HK-2 (cell line): ENCODE measurements at regions not wholly inside any gene's neighbourhood (a gene's known extent, or its start where the extent isn't known, plus 50 kb on each side); places are given as distances from the start of the nearest gene placed in this dataset.
"Not testable (repeated sequence)": the region's sequence is repeated elsewhere in the genome, so short reads cannot be mapped to it uniquely, and the experiment has no call there.

Experiments used
- DNase-seq: peaks from one replicate; pipeline ENCODE4 v3.0.0-alpha.2; 2018; ENCODE audit not compliant: unreplicated experiment

- no peak for DNase-seq
Measured at GRCh38 chr13:58495668-58496067, 864.1 kb downstream of the PCDH17 start.

DNA sequence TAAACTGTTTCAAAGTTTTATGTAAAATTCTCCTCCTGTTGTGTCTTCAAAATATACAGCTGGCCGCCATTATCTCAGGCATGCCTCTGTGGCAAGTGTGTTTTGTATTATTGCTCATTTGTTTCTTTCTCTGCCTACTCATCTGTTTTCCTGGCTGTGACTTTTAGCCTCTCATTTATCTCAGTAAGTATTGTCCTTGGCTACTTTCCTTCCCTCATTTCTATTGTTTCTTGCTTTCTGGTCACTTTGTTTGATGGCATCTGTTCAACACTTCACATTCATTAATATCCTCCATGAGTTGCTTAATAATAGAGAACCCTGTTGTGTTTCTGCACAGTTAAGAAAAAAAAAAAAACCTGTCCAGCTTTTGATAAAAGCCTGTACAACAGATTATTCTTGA, 869.4 kb downstream of the PCDH17 start:
- no peak for DNase-seq

GRCh38 chr13:58504202-58504700, 872.7 kb downstream of the PCDH17 start:
- DNase-seq, result not testable (repeated sequence)

- not testable (repeated sequence) for DNase-seq
Measured at GRCh38 chr13:58505262-58505920, 873.8 kb downstream of the PCDH17 start.

DNA sequence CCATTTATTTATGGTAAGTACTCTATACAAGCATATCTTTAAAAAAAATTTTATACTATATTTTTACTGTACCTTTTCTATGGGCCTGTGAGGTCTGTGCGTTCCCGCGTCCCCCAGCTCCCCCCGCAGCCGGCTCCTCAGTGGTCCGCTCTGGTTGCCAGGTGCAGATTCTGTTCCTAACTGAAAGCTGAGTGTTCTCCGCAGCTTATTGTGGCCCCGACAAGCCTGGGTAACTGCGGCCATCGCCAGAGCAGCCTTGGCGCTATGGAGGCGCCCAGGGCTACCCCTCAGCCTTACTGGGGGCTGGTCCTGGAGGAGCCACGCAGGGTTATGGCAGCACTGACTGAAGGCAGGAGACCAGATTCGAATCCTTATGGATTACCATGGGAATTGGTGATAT, 896.8 kb downstream of the PCDH17 start:
- DNase-seq, result no peak

DNA sequence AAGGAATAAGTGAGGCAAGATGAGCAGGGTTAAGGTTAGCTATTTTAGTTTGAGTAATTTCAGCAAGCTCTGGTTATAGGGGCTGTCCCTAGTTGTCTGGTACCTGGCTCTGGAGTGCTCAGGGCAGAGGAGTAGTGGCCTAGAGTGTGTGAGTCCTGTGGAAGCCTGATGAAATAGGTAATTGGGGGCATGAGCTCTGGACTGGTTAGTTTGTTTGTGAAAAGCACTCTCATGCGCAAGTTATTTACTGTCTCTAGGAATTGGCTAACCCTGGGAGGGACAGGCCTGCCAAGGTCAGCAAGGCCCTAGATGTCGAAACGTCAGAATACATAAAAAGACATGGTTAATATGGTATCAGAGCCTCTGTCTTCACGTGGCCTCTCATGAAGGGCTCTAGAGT, 900.1 kb downstream of the PCDH17 start:
- no peak for DNase-seq

DNA sequence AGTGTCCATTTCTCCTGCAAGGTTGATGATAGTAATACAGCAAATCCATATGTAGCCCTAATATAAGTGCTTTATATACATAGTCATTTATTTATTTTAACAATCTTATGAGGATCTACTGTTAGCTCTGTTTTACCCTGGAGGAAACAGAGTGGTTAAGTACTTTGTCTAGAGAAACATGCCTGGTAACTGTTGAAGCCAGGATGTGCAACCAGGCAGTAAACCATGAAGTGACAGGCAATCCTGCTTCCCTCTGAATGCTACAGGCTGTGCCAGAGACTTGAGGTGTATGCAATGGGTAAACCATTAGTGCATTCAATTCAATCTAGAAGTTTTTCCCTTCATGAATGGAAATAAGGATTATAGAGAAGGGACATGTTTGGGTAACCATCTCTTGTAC, 911.0 kb downstream of the PCDH17 start:
- no peak for DNase-seq

GRCh38 chr13:58547419-58547818, 915.9 kb downstream of the PCDH17 start:
- DNase-seq, result no peak

DNA sequence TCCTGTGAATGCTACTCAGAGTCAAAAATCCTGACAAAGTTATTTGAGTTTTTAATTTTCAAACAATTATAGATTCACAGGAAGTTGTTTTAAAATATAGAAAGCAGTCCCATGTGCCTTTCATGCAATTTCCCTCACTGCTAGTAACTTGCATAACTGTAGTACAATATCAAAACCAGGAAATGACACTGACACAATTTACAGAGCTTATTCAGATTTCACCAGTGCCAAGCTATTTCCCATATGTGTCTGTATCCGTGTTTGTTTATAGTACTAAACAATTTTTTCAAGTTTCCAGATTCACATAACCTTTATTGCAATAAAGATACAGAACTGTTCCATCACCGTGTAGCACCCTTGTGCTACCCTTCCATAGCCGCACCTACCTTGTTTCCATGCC, 934.6 kb downstream of the PCDH17 start:
- DNase-seq, result no peak

- DNase-seq, result no peak
Measured at GRCh38 chr13:58573743-58574142, 942.2 kb downstream of the PCDH17 start.

DNA sequence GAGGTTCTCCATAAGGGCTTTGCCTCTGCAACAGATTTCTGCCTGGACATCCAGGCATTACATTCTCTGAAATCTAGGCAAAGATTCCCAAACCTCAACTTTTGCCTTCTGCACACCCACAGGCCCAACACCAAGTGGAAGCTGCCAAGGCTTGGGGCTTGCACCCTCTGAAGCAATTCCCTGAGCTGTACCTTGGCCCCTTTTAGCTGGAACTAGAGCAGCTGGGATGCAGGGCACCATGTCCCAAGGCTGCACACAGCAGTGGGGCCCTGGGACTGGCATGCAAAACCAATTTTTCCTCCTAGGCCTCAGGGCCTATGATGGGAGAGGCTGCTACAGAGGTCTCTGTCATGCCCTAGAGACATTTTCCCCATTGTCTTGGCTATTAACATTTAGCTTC, 943.2 kb downstream of the PCDH17 start:
- no peak for DNase-seq

GRCh38 chr13:58579468-58579867, 947.9 kb downstream of the PCDH17 start:
- no peak for DNase-seq

DNA sequence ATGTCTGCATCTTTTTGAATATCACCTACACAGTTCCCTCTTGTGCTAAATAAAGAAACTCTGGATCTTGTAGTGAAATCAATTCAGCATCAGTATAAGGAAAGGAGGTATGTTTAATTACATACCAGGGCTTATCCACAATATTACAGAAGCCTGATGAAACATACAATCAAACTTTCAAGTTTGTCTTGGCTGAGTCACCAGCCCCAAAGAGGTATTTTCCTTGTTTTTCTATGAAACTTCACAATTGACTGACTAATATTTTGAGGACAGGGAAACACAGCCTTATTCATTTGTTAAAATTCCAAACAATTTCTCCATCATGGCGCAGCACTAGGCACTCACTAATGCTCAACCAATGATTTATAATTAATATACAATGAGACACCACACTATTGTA, 952.4 kb downstream of the PCDH17 start:
- DNase-seq, result no peak

- DNase-seq, result no peak
Measured at GRCh38 chr13:58584610-58585009, 953.1 kb downstream of the PCDH17 start.

- DNase-seq, result no peak
Measured at GRCh38 chr13:58587183-58587582, 955.6 kb downstream of the PCDH17 start.

DNA sequence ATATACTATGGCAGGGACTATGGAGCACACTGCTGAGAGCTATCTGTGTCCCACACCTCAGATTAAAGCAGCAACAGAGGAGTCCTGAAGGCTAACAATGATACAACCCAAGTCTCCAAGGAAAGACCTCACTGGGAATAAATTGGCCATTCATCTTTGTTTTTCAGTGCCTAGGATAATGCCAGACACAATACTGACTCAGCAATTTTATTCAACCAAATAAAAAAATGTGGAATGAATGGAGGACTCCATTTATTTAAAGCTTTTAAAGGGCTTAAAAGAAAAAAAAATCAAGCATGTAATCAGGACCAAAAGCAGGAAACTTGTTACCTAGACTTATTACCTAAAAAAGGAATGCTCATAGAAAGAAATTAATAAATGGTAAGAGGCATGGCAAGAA, 960.5 kb downstream of the PCDH17 start:
- DNase-seq, result no peak

DNA sequence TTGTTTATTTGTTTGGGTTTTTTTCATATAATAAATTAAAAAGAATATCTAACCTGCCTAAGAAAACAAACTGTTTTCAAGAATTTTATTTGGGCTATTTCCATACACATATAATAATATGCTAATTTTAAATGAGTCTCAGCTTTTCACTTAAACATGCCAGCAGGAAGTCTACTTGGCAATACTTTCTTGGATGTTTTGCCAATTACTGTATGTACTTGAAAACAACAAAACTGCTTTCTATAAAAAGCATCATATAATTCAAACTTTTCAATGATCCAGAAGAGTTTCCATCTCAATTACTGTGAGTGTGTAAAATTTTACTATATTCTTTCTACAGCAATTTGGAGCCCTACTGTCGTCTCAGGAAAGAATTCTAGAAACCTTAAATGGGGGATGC, 961.2 kb downstream of the PCDH17 start:
- DNase-seq, result no peak

DNA sequence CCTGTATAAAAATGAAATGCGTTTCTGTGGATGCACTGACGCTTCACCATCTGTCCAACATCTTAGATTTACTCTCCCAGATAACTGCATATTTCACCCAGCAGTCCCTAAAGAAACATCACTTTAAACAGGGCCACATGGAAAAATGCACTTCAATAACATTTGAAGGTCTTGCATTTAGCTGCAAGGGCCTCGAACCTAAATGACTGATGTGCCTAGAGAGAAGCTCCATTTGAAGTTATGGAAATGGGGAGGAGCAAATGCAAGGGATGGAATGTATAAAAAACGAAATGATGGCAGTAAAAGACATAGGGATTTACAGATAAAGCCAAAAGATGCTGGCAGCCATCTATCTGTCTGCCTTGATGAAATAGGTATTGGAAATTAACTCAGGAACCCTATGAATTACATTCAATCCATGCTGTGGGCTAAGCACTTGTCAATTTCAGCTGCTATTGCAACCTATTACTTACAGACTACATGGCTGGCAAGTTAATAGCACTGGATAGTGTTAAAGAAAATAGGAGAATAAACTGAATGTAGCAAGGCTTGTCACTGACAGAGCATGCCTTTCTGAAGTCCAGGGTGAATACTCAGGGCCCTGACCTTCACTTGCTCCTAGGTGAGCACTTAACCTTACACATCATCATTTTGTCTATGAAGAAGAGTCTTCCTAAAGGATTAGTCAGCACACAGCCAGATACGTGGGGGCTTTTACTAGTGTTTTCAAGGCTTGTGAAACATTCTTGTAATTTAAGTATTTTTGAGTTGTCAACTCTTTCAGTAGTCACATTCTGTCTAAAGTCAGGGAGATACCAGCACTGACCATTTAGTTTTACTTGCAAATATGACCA, 963.4 kb downstream of the PCDH17 start:
- DNase-seq, result no peak

DNA sequence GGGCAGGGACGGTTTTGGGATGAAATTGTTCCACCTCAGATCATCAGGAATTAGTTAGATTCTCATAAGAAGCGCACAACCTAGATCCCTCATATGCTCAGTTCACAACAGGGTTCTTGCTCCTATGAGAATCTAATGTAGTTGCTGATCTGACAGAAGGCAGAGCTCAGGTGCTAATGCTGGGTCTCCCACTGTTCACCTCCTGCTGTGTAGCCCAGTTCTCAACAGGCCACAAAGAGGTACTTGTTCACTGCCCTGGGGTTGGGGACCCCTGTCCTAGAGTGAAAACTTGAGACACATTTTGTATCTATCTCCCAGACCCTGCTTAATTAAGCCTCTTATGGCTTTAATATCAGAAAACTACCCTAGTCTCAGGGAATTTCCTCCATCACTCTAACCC, 966.0 kb downstream of the PCDH17 start:
- DNase-seq, result no peak

DNA sequence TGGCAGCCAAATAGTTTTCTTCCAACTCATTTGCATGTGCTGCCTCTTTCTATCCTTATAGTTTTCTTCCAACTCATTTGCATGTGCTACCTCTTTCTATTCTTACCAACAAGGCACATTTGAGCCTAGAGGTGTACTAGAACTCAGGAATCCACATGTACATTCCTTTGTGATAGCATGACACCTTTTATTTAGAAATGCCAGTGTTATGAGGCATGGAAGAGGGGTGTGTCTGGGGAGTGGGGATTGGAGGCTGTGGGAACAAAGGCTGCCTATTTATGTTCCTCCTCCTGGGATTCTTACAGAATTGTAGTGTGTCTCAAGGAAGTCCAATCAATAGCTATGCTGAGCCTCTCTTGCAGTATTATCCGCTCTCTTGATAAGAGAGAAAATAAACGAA, 966.7 kb downstream of the PCDH17 start:
- no peak for DNase-seq

- DNase-seq, result no peak
Measured at GRCh38 chr13:58611117-58611516, 979.6 kb downstream of the PCDH17 start.

DNA sequence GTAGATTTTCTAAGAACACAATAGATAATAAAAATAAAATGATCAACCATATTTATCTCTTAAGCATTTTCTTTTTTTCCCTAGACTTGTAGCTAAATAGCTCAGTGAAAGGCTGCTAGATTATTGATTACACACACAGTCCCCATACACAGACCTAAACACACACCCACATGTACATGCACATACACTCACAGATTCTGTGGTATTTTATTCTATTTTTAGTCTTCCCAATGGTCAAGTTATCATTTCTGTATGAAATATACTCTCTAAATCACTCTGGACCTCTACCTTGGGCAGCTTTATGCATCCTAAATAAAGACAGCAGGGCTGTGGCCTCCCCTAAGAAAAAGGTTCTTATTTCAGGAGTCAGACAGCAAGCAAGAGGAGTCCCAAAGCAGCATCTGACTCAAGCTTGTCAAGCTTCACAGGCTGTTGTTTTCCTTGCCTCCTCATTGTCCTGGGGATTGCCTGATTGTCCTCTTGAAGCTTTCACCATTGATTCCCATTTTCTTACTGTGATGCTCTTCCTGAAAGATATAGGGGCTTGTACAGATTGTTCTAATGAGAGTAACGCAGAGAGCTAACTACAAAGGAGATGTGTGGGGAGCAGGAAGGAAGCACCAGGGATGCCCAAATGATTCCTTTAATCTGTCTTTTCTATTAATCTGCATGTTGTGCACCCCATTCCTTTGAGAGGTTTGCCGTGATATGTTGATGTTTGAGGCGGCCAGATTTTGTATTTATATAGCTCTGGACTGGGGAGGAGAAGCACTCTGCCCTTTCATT, 986.5 kb downstream of the PCDH17 start:
- DNase-seq, result no peak
